HepG2 (cell line): ENCODE measurements at regions not wholly inside any gene's neighbourhood (a gene's known extent, or its start where the extent isn't known, plus 50 kb on each side); places are given as distances from the start of the nearest gene placed in this dataset.

Experiments
- KAT2B ChIP-seq: fragments of 150-350 bp; IDR thresholded peaks from 2 replicates; pipeline ENCODE4 v1.6.1; 2014; ENCODE audit warnings: low read depth, low read length, borderline replicate concordance
- NFYB ChIP-seq: sonication (generic); formaldehyde crosslinking; IDR thresholded peaks from 2 replicates; pipeline ENCODE4 v1.4.0; 2020; ENCODE audit warnings: missing genetic modification reagents
- NR2F1 ChIP-seq, 2 experiments: fragments of 450-650 bp in 1 of 2; formaldehyde crosslinking in 1 of 2; IDR thresholded peaks; 2 replicates each; pipeline versions ENCODE4 v1.5.0 to v1.6.1; 2016 to 2020; ENCODE audit warnings: mild to moderate bottlenecking in 1 of 2, missing compliant biosample characterization in 1 of 2, missing genetic modification reagents in 1 of 2, moderate library complexity in 1 of 2
- TOPORS ChIP-seq: sonication (generic); formaldehyde crosslinking; IDR thresholded peaks from 2 replicates; pipeline ENCODE4 v1.8.0; 2023; ENCODE audit warnings: mild to moderate bottlenecking, missing genetic modification reagents

GRCh38 chr13:90447734-90448101 is 899.8 kb upstream of the MIR17HG start:
- no peak for TF ChIP-seq NR2F1 (CRISPR knock-in tag; IDR thresholded peaks at IDR 0.05)
- TF ChIP-seq TOPORS (CRISPR knock-in tag), result no peak
- TF ChIP-seq NFYB (CRISPR knock-in tag), result no peak
- TF ChIP-seq KAT2B, result no peak
